Heart left ventricle (tissue), 16 donors: ENCODE measurements at regions not wholly inside any gene's neighbourhood (a gene's known extent, or its start where the extent isn't known, plus 50 kb on each side); places are given as distances from the start of the nearest gene placed in this dataset.

ENCODE experiments used
- ATAC-seq, 4 donors: fragments of 200-7000 bp; cut with Tn5 transposase; one replicate each; pipeline ENCODE4 v1.9.1; 2020 to 2022; ENCODE audit warnings: moderate library complexity in 4 of 4, mild to moderate bottlenecking in 3 of 4, moderate number of reproducible peaks in 1 of 4
- DNase-seq, 5 donors: peaks; one replicate each; pipeline ENCODE4 v3.0.0-alpha.2; 2020
- H3K27ac ChIP-seq, 12 donors: fragments of 200-600 bp; sonication (generic) in 4 of 12; one replicate each; pipeline versions ENCODE4 v1.5.0 to v1.8.0; 2016 to 2022; ENCODE audit warnings: mild to moderate bottlenecking in 2 of 12
- H3K27me3 ChIP-seq, 9 donors: fragments of 200-600 bp; sonication (generic) in 2 of 9; one replicate each; pipeline versions ENCODE4 v1.5.1 to v1.8.0; 2016 to 2022; ENCODE audit warnings: mild to moderate bottlenecking in 3 of 9
- H3K36me3 ChIP-seq, 9 donors: fragments of 200-600 bp; sonication (generic) in 2 of 9; one replicate each; pipeline versions ENCODE4 v1.5.0 to v1.8.0; 2018 to 2022; ENCODE audit warnings: mild to moderate bottlenecking in 2 of 9
- H3K4me1 ChIP-seq, 12 donors: fragments of 200-600 bp; sonication (generic) in 4 of 12; one replicate each; pipeline versions ENCODE4 v1.5.0 to v1.8.0; 2016 to 2022; ENCODE audit warnings: mild to moderate bottlenecking in 3 of 12
- H3K4me3 ChIP-seq, 12 donors: fragments of 200-600 bp; sonication (generic) in 4 of 12; one replicate each; pipeline versions ENCODE4 v1.5.0 to v1.8.0; 2017 to 2022; ENCODE audit warnings: mild to moderate bottlenecking in 9 of 12, moderate library complexity in 4 of 12
- H3K9me3 ChIP-seq, 12 donors: fragments of 200-600 bp; sonication (generic) in 4 of 12; one replicate each; pipeline versions ENCODE4 v1.5.0 to v1.8.0; 2016 to 2022; ENCODE audit warnings: mild to moderate bottlenecking in 1 of 12
- POLR2A ChIP-seq, 2 donors: fragments of 450-650 bp; IDR thresholded peaks; one replicate each; pipeline ENCODE4 v1.6.1; 2017; ENCODE audit warnings: antibody characterized with exemption in 2 of 2, mild to moderate bottlenecking in 2 of 2, moderate library complexity in 2 of 2
- WGBS, 4 donors: extraction: QIAGEN DNeasy Blood & Tissue Kit in 2 of 4; methylation state at CpG; one replicate each; pipeline versions ENCODE4 v1.1.5 to v1.1.7; 2013 to 2018; 5-methylcytosine and 5-hydroxymethylcytosine counted together
- intact Hi-C, 10 donors: fragments of 100-400 bp; cut with DNase I; formaldehyde crosslinking; loops; one replicate each; pipeline versions ENCODE4 v1.11.1 to v1.14.2; 2022
- TF ChIP-seq, protein P1 (sequence below), 12 donors: fragments of 200-600 bp; sonication (generic) in 4 of 12; IDR thresholded peaks; one replicate each; pipeline versions ENCODE4 v1.5.0 to v1.8.0; 2018 to 2022; ENCODE audit warnings: antibody characterized with exemption in 12 of 12, mild to moderate bottlenecking in 5 of 12
- donor health status: ischemic (EF 13 %, LVEDD 7.1; RV severe dilation, severe dysfunction).
- donor health status: healthy with polysubstance abuse.
- donor health status: DM: no; HTN: yes; CAD: no.
- donor health status: DM: no; HTN: no; CAD: no.
- donor health status: ischemic (EF 25% LVEDD 6.9; RV normal size, moderate dysfunction).
- donor health status: ischemic (EF 25% LVEDD 5.7; RV mildly dilated, moderate dysfunction).
- donor health status: healthy.
- donor health status: DM: yes; HTN: yes; CAD: no.
- donor health status: ischemic (EF 35%, LVEDD 5.7; RV mildly dilated, moderate dysfunction).
- donor health status: nonischemic (EF 11% LVEDD 7.7; RV severe dilation, severe dysfunction).
- donor health status: DM: yes; HTN: yes; CAD: no.
- donor health status: PGD.
- donor health status: ischemic (EF 29% LVEDD 5.4; RV normal size, mild dysfunction).
- donor health status: nonischemic (EF 23%, LVEDD 6.1; RV moderate dilation, normal function).

DNA sequence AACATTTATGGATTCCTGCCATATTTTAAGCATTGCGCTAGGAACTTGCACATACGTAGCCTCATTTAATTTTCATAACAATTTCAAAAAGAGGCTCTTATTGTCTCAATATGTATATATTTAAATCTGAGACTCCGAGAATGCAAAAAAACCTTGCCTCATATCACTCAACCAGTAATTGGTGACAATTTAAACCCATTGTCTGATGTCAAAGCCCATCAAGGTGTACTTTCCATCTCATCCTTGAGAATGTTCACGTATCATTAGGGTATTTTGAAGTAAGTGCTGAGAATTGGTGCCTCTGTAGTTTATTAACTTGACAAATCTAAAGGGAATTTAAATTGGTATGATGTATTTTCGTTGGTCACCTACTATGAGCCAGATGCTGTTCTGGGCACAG lies 136.5 kb downstream of the FAM76B start:
- 92 to 95% (median 94%) methylated on average over 5 of the region's 5 CpGs for WGBS, 4 donors
- H3K36me3 ChIP-seq, result no peaks in the 10 kb centered on the region
- no peak overlapping the region for H3K27ac ChIP-seq
- H3K4me1 ChIP-seq, result peaks cover 0 to 28% (median 3%) of the 10 kb centered on the region in 12 donors
- no peak for DNase-seq
- no peak for ATAC-seq
- intact Hi-C loops, result loop anchor here in 1 of 10 donors (2.0 kb wide), 1 partner anchor 22 kb away; no protein-coding TSS in a partner anchor
- H3K9me3 ChIP-seq, result no peaks in the 10 kb centered on the region
- H3K4me3 ChIP-seq, result no peak overlapping the region
- TF ChIP-seq POLR2A (IDR thresholded peaks at IDR 0.05), result no peak
- TF ChIP-seq, protein P1, sequence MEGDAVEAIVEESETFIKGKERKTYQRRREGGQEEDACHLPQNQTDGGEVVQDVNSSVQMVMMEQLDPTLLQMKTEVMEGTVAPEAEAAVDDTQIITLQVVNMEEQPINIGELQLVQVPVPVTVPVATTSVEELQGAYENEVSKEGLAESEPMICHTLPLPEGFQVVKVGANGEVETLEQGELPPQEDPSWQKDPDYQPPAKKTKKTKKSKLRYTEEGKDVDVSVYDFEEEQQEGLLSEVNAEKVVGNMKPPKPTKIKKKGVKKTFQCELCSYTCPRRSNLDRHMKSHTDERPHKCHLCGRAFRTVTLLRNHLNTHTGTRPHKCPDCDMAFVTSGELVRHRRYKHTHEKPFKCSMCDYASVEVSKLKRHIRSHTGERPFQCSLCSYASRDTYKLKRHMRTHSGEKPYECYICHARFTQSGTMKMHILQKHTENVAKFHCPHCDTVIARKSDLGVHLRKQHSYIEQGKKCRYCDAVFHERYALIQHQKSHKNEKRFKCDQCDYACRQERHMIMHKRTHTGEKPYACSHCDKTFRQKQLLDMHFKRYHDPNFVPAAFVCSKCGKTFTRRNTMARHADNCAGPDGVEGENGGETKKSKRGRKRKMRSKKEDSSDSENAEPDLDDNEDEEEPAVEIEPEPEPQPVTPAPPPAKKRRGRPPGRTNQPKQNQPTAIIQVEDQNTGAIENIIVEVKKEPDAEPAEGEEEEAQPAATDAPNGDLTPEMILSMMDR (IDR thresholded peaks at IDR 0.05), result no peak
- H3K27me3 ChIP-seq, result no peaks in the 10 kb centered on the region

- Histone ChIP-seq H3K27ac (peak overlapping the region in 6 of 12 donors; percentile 4 to 51 (median 16)), H3K4me1 (peaks cover 0 to 36% (median 4%) of the 10 kb centered on the region in 12 donors), H3K4me3 (no peak overlapping the region), H3K36me3 (no peaks in the 10 kb centered on the region), H3K27me3 (no peaks in the 10 kb centered on the region), H3K9me3 (no peaks in the 10 kb centered on the region)
- ATAC-seq (peak in 3 of 4 donors; percentile 27 to 90 (median 58)), DNase-seq (peak in 2 of 5 donors; percentile 15 to 20)
- WGBS, 4 donors, result 43 to 51% (median 49%) methylated on average over 3 of the region's 3 CpGs
- TF ChIP-seq, protein P1 (IDR thresholded peaks at IDR 0.05), result no peak
- TF ChIP-seq POLR2A (IDR thresholded peaks at IDR 0.05), result no peak
- intact Hi-C loops, result loop anchor here in 1 of 10 donors (2.0 kb wide), 1 partner anchor 23 kb away; no protein-coding TSS in a partner anchor
These were observed 137.5 kb downstream of the FAM76B start for GRCh38 chr11:95652002-95652472.

GRCh38 chr11:95650276-95650675 lies 139.3 kb downstream of the FAM76B start:
- TF ChIP-seq, protein P1 (IDR thresholded peaks at IDR 0.05), result no peak
- no peak for TF ChIP-seq POLR2A (IDR thresholded peaks at IDR 0.05)
- peak overlapping the region in 1 of 12 donors; percentile 27 for H3K27ac ChIP-seq
- 62 to 89% (median 65%) methylated on average over 1 of the region's 1 CpG for WGBS, 4 donors
- peaks cover 0 to 11% (median 0%) of the 10 kb centered on the region in 12 donors for H3K9me3 ChIP-seq
- ATAC-seq, result no peak
- intact Hi-C loops, result no loop called here
- H3K36me3 ChIP-seq, result no peaks in the 10 kb centered on the region
- H3K4me3 ChIP-seq, result no peak overlapping the region
- H3K27me3 ChIP-seq, result no peaks in the 10 kb centered on the region
- peaks cover 0 to 37% (median 4%) of the 10 kb centered on the region in 12 donors for H3K4me1 ChIP-seq
- DNase-seq, result no peak

GRCh38 chr11:95647871-95648270 lies 141.7 kb downstream of the FAM76B start:
- DNase-seq (no peak), ATAC-seq (no peak)
- Histone ChIP-seq H3K27me3 (no peaks in the 10 kb centered on the region), H3K36me3 (no peaks in the 10 kb centered on the region), H3K27ac (peak overlapping the region in 4 of 12 donors; percentile 2 to 69 (median 4)), H3K9me3 (peaks cover 0 to 17% (median 0%) of the 10 kb centered on the region in 12 donors), H3K4me1 (peaks cover 0 to 37% (median 4%) of the 10 kb centered on the region in 12 donors), H3K4me3 (no peak overlapping the region)
- intact Hi-C loops, result no loop called here
- 62 to 74% (median 66%) methylated on average over 2 of the region's 2 CpGs for WGBS, 4 donors
- TF ChIP-seq POLR2A (IDR thresholded peaks at IDR 0.05), result no peak
- TF ChIP-seq, protein P1 (IDR thresholded peaks at IDR 0.05), result no peak
